Heart left ventricle (tissue), 16 donors: ENCODE measurements at regions not wholly inside any gene's neighbourhood (a gene's known extent, or its start where the extent isn't known, plus 50 kb on each side); places are given as distances from the start of the nearest gene placed in this dataset.

Source experiments
- ATAC-seq, 4 donors: fragments of 200-7000 bp; cut with Tn5 transposase; one replicate each; pipeline ENCODE4 v1.9.1; 2020 to 2022; ENCODE audit warnings: moderate library complexity in 4 of 4, mild to moderate bottlenecking in 3 of 4, moderate number of reproducible peaks in 1 of 4
- DNase-seq, 5 donors: peaks; one replicate each; pipeline ENCODE4 v3.0.0-alpha.2; 2020
- H3K27ac ChIP-seq, 12 donors: fragments of 200-600 bp; sonication (generic) in 4 of 12; one replicate each; pipeline versions ENCODE4 v1.5.0 to v1.8.0; 2016 to 2022; ENCODE audit warnings: mild to moderate bottlenecking in 2 of 12
- H3K27me3 ChIP-seq, 9 donors: fragments of 200-600 bp; sonication (generic) in 2 of 9; one replicate each; pipeline versions ENCODE4 v1.5.1 to v1.8.0; 2016 to 2022; ENCODE audit warnings: mild to moderate bottlenecking in 3 of 9
- H3K36me3 ChIP-seq, 9 donors: fragments of 200-600 bp; sonication (generic) in 2 of 9; one replicate each; pipeline versions ENCODE4 v1.5.0 to v1.8.0; 2018 to 2022; ENCODE audit warnings: mild to moderate bottlenecking in 2 of 9
- H3K4me1 ChIP-seq, 12 donors: fragments of 200-600 bp; sonication (generic) in 4 of 12; one replicate each; pipeline versions ENCODE4 v1.5.0 to v1.8.0; 2016 to 2022; ENCODE audit warnings: mild to moderate bottlenecking in 3 of 12
- H3K4me3 ChIP-seq, 12 donors: fragments of 200-600 bp; sonication (generic) in 4 of 12; one replicate each; pipeline versions ENCODE4 v1.5.0 to v1.8.0; 2017 to 2022; ENCODE audit warnings: mild to moderate bottlenecking in 9 of 12, moderate library complexity in 4 of 12
- H3K9me3 ChIP-seq, 12 donors: fragments of 200-600 bp; sonication (generic) in 4 of 12; one replicate each; pipeline versions ENCODE4 v1.5.0 to v1.8.0; 2016 to 2022; ENCODE audit warnings: mild to moderate bottlenecking in 1 of 12
- POLR2A ChIP-seq, 2 donors: fragments of 450-650 bp; IDR thresholded peaks; one replicate each; pipeline ENCODE4 v1.6.1; 2017; ENCODE audit warnings: antibody characterized with exemption in 2 of 2, mild to moderate bottlenecking in 2 of 2, moderate library complexity in 2 of 2
- whole genome bisulfite sequencing, 4 donors: extraction: QIAGEN DNeasy Blood & Tissue Kit in 2 of 4; methylation state at CpG; one replicate each; pipeline versions ENCODE4 v1.1.5 to v1.1.7; 2013 to 2018; 5-methylcytosine and 5-hydroxymethylcytosine counted together
- intact Hi-C, 10 donors: fragments of 100-400 bp; cut with DNase I; formaldehyde crosslinking; loops; one replicate each; pipeline versions ENCODE4 v1.11.1 to v1.14.2; 2022
- TF ChIP-seq, protein P1 (sequence below), 12 donors: fragments of 200-600 bp; sonication (generic) in 4 of 12; IDR thresholded peaks; one replicate each; pipeline versions ENCODE4 v1.5.0 to v1.8.0; 2018 to 2022; ENCODE audit warnings: antibody characterized with exemption in 12 of 12, mild to moderate bottlenecking in 5 of 12
- donor health status: ischemic (EF 13 %, LVEDD 7.1; RV severe dilation, severe dysfunction).
- donor health status: healthy with polysubstance abuse.
- donor health status: DM: no; HTN: yes; CAD: no.
- donor health status: DM: no; HTN: no; CAD: no.
- donor health status: ischemic (EF 25% LVEDD 6.9; RV normal size, moderate dysfunction).
- donor health status: ischemic (EF 25% LVEDD 5.7; RV mildly dilated, moderate dysfunction).
- donor health status: healthy.
- donor health status: DM: yes; HTN: yes; CAD: no.
- donor health status: ischemic (EF 35%, LVEDD 5.7; RV mildly dilated, moderate dysfunction).
- donor health status: nonischemic (EF 11% LVEDD 7.7; RV severe dilation, severe dysfunction).
- donor health status: DM: yes; HTN: yes; CAD: no.
- donor health status: PGD.
- donor health status: ischemic (EF 29% LVEDD 5.4; RV normal size, mild dysfunction).
- donor health status: nonischemic (EF 23%, LVEDD 6.1; RV moderate dilation, normal function).

- TF ChIP-seq, protein P1, sequence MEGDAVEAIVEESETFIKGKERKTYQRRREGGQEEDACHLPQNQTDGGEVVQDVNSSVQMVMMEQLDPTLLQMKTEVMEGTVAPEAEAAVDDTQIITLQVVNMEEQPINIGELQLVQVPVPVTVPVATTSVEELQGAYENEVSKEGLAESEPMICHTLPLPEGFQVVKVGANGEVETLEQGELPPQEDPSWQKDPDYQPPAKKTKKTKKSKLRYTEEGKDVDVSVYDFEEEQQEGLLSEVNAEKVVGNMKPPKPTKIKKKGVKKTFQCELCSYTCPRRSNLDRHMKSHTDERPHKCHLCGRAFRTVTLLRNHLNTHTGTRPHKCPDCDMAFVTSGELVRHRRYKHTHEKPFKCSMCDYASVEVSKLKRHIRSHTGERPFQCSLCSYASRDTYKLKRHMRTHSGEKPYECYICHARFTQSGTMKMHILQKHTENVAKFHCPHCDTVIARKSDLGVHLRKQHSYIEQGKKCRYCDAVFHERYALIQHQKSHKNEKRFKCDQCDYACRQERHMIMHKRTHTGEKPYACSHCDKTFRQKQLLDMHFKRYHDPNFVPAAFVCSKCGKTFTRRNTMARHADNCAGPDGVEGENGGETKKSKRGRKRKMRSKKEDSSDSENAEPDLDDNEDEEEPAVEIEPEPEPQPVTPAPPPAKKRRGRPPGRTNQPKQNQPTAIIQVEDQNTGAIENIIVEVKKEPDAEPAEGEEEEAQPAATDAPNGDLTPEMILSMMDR (IDR thresholded peaks at IDR 0.05), result no peak
- TF ChIP-seq POLR2A (IDR thresholded peaks at IDR 0.05), result no peak
- DNase-seq, result no peak
These were observed 388.2 kb downstream of the MID1IP1 start for GRCh38 chrX:39189431-39189830.

GRCh38 chrX:39194673-39195072 is 393.4 kb downstream of the MID1IP1 start:
- ATAC-seq (no peak), DNase-seq (no peak)
- Histone ChIP-seq H3K4me3 (no peak overlapping the region), H3K9me3 (peaks cover 0 to 3% (median 0%) of the 10 kb centered on the region in 12 donors), H3K27me3 (peaks cover 0 to 26% (median 0%) of the 10 kb centered on the region in 9 donors), H3K4me1 (peaks cover 0 to 10% (median 0%) of the 10 kb centered on the region in 12 donors), H3K27ac (no peak overlapping the region), H3K36me3 (no peaks in the 10 kb centered on the region)
- WGBS, 4 donors, result 39 to 50% (median 45%) methylated on average over 3 of the region's 3 CpGs
- TF ChIP-seq POLR2A (IDR thresholded peaks at IDR 0.05), result no peak
- TF ChIP-seq, protein P1 (IDR thresholded peaks at IDR 0.05), result no peak
- intact Hi-C loops, result no loop called here

More at GRCh38 chrX:39189431-39189830, 388.2 kb downstream of the MID1IP1 start:
- WGBS, 4 donors, result 52 to 93% (median 82%) methylated on average over 1 of the region's 1 CpG
- Histone ChIP-seq H3K36me3 (no peaks in the 10 kb centered on the region), H3K9me3 (peaks cover 0 to 17% (median 0%) of the 10 kb centered on the region in 12 donors), H3K27ac (no peak overlapping the region), H3K4me3 (no peak overlapping the region), H3K4me1 (no peaks in the 10 kb centered on the region), H3K27me3 (peaks cover 0 to 22% (median 0%) of the 10 kb centered on the region in 9 donors)
- intact Hi-C loops, result no loop called here
- no peak for ATAC-seq

- peaks cover 0 to 3% (median 0%) of the 10 kb centered on the region in 12 donors for H3K9me3 ChIP-seq
- H3K27me3 ChIP-seq, result peaks cover 0 to 24% (median 0%) of the 10 kb centered on the region in 9 donors
- H3K27ac ChIP-seq, result no peak overlapping the region
- H3K4me3 ChIP-seq, result no peak overlapping the region
- intact Hi-C loops, result no loop called here
- no peaks in the 10 kb centered on the region for H3K36me3 ChIP-seq
- TF ChIP-seq, protein P1 (IDR thresholded peaks at IDR 0.05), result no peak
- no peak for TF ChIP-seq POLR2A (IDR thresholded peaks at IDR 0.05)
- ATAC-seq, result no peak
- DNase-seq, result no peak
- H3K4me1 ChIP-seq, result peaks cover 0 to 10% (median 0%) of the 10 kb centered on the region in 12 donors
- WGBS, 4 donors, result 24 to 40% (median 33%) methylated on average over 7 of the region's 7 CpGs
These were observed 393.9 kb downstream of the MID1IP1 start for GRCh38 chrX:39195156-39195555.

GRCh38 chrX:39196192-39197102 is 395.2 kb downstream of the MID1IP1 start:
- Histone ChIP-seq H3K9me3 (peaks cover 0 to 3% (median 0%) of the 10 kb centered on the region in 12 donors), H3K27ac (no peak overlapping the region), H3K4me3 (no peak overlapping the region), H3K4me1 (peaks cover 0 to 10% (median 0%) of the 10 kb centered on the region in 12 donors), H3K36me3 (no peaks in the 10 kb centered on the region), H3K27me3 (peaks cover 0 to 14% (median 0%) of the 10 kb centered on the region in 9 donors)
- no peak for DNase-seq
- WGBS, 4 donors, result 51 to 58% (median 53%) methylated on average over 10 of the region's 10 CpGs
- TF ChIP-seq, protein P1 (IDR thresholded peaks at IDR 0.05), result no peak
- no peak for TF ChIP-seq POLR2A (IDR thresholded peaks at IDR 0.05)
- ATAC-seq, result peak in 1 of 4 donors; percentile 14
- intact Hi-C loops, result no loop called here
